ENCODE measurements at regions not wholly inside any gene's neighbourhood (a gene's known extent, or its start where the extent isn't known, plus 50 kb on each side); places are given as distances from the start of the nearest gene placed in this dataset.
"Not testable (repeated sequence)": the region's sequence is repeated elsewhere in the genome, so short reads cannot be mapped to it uniquely, and the experiment has no call there.

DNA sequence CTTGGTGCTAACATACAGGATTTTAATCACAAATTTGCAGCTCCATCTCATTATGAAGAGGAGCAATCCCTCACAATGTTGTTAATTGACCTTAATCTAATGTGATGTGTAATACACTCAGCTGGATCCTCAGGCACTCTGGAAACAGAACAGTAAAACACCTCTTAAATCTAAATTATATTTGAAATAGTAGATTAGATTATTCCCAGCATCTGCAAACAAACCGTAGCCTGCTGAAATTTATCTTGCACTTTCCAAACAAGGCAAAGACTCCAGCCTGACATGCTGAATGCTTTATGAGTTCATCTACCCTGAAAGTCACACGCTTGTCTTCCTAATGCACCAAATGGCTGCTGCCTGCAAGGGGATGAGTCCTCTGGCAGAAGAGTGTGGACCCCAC is 402.3 kb upstream of the GYPC start:
- no peak for DNase-seq

DNA sequence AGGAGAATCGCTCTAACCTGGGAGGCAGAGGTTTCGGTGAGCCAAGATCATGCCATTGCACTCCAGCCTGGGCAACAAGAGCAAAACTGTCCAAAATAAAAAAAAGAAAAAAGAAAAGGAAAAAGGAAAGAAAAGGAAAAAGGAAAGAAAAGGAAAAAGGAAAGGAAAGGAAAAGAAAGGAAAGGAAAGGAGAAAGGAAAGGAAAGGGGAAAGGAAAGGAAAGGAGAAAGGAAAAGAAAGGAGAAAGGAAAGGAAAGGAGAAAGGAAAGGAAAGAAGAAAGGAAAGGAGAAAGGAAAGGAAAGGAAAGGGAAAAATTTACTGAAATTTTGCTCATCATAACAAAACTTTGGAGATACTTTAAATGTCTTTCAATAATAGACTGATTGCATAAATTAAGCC is 391.3 kb upstream of the GYPC start:
- no peak for DNase-seq

DNA sequence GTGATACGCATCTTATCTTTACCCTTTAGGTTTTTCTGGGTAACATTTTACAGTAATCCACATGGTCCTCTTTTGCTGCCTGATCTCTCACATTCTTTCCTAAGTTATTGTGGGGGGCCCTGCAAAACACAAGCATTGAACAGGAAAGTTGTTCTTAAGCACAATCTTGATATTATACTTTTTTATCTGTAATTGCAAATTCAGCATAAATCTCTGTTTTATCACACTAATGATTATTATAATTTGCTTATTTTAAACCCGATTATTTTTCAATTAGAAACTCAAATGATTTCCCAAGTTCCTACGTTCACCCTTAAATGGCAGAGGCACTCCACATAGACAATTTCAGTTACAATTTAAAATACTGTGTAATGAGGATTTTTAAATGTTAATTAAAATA is 386.0 kb upstream of the GYPC start:
- DNase-seq, result no peak

DNA sequence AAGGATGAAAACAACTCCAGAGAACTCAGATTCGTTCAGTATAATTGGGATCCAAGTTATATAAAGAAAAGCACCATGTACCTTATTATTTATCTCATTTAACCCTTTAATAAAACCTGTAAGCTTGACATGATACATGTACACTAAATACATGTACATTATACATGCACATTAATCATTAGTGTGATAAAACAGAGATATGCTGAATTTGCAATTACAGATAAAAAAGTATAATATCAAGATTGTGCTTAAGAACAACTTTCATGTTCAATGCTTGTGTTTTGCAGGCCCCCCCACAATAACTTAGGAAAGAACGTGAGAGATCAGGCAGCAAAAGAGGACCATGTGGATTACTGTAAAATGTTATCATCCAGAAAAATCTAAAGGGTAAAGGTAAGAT is 385.4 kb upstream of the GYPC start:
- DNase-seq, result no peak

DNA sequence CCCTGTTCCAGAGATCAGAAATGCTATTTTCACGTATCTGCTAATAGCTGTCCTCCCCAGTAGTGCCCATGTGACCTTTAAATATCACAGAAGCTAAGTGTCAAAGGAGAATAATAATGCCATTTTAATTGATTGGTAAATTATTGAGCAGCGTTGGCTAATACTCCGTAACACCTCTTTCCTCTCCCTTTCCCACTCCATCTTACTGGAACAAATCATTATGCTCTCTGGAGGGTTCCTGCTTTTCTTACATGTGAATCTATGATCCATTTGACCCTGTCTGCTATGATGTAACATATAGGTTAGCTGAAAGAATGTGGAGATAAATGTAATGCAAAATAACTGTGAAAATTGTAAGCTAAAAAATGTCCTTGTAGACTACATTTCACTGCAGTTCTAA is 383.6 kb upstream of the GYPC start:
- no peak for DNase-seq

DNA sequence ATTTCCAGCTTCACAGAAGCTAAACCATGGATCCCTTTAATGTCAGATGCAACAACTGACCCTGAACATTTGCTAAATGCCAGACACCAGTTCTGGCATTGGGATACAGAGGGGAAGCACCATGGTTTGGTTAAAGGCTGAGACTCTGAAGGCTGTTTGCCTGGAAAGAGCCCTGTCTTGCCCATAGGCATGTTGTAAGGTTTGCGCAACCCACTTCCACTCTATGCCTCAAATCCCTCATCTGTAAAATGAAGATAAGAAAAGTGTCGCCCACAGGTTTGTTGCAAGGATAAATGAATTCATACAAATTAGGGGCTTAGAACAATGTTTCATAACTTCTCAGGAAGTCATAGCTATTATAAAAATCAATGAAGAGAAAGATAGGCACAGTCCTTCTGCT is 380.9 kb upstream of the GYPC start:
- no peak for DNase-seq

DNA sequence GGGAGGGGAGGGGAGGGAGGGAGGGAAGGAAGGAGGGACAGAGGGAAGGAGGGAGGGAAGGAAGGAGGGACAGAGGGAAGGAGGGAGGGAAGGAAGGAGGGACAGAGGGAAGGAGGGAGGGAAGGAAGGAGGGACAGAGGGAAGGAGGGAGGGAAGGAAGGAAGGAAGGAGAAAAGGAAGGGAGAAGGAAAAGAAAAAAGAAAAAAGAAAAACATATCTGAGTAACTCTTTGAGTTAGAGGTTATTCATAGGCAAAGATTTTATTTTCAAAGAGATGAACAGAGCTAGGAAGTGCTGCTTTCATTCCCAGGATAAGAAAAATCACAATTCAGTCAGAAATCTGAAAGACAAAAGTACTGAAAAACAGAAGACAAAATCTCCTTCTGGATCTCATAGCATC is 379.7 kb upstream of the GYPC start:
- DNase-seq, result not testable (repeated sequence)

DNA sequence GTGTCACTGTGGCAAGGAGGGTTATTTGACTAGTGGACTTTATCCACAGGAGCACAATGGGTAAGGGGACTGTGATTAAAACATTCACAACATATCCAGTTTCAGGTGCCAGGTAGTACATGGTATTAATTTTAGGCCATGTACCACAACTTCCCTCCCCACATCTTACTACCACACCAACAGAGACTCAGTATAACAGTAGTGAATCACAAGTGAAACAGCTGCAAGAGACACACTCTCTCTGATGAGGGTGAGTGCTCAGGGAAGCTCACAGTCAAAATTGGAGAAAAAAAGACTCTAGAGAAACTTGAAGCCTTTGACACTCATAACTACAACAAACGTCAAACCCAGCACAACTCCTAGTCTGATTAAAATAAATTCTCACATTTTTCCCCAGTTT is 367.6 kb upstream of the GYPC start:
- no peak for DNase-seq

DNA sequence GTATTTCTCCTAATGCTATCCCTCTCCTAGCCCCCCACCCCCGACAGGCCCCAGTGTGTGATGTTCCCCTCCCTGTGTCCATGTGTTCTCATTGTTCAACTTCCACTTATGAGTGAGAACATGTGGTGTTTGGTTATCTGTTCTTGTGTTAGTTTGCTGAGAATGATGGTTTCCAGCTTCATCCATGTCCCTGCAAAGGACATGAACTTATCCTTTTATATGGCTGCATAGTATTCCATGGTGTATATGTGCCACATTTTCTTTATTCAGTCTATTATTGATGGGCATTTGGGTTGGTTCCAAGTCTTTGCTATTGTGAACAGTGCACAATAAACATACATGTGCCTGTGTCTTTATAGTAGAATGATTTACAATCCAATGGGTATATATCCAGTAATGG is 362.0 kb upstream of the GYPC start:
- not testable (repeated sequence) for DNase-seq

DNA sequence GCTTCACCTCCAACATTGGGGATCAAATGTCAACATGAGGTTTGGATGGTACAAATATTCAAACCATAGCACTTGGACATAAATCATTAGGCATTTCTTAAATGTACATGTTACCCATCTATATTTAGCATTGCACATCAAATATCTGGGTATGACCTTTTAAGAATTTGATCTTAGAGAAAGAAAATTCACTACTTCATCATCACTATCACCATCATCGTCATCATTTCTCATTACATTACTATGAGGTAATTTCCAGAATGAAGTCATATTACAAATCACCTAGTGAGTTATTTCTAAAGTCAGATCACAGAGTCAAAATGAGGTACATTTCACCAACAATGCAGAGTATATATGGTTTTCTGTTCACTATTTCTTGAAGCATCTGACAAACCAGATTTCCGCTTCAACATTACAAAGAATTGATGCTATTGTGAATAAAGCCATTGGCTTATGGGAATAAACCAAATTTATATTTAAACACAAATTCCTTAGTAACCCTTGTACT is 356.4 kb upstream of the GYPC start:
- no peak for DNase-seq

DNA sequence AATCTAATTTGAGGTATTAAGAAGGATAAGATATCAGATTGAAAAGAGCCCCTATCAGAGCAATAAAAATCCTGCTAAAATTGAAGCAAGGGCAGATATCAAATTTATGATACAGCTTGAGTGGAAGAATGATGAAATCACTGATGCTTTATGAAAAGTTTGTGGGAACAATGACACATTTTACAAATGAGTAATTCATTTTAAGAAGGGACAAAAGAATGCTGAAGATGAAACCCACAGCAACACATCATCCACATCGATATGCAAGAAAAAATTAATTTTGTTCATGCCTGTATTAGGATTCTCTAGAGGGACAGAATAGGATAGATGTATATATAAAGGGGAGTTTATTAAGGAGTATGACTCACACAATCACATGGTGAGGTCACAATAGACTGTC is 355.6 kb upstream of the GYPC start:
- no peak for DNase-seq

DNA sequence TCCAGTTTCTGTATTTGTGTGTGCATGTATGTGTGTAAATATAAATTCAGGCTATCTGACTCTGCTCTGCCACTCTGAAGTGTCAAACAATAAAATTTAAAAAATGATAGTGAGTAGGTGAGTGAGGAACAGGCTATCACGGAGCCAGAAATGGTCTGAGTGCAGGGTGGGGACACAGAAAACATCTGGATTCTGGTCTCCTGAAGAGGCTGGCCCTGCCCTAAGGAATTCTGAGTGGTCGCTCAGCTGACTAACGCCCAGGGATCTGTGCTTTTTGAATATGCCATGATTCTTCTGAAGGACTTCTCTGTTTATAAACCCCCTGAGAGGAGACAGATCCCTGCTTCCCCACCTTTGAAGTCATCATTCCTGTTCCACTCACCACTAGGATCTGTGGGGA is 353.9 kb upstream of the GYPC start:
- DNase-seq, result no peak

DNA sequence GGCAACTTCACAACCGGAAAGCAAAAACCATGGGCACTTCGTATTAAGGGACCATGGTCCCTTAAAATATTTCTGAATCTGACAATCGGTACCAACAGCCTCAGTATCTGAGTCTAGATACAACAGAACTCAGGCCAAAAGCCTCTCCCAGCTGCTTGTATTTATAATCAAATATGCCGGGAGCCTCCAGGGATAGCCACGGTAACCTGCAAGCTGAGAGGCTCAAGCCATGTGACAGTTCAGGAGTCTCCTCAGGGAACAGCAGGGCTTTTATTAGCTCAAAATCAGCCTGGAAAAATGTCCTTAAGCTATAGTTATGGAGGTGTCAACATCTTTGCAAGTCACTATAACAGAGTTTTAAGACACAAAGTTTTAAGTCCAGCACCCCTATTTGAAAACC is 352.8 kb upstream of the GYPC start:
- no peak for DNase-seq

DNA sequence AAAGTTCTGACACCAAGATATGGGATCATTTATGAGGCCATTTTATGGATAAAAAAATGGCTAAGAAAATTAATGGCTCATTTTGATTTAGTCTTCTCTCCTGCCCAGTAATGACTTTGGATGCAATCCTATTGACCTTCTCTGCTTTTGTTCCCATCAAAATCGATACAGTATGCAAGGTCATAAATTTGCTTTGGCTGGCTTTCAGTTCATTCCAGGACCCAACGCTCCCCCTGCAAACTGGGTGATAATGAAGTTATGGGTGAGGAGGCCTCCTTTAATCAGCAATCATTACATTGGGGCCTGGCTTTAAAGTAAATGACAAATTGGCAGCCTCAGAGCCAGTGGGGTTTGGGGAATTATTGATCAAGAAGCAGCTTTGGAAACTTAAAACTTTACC is 351.8 kb upstream of the GYPC start:
- DNase-seq, result no peak

DNA sequence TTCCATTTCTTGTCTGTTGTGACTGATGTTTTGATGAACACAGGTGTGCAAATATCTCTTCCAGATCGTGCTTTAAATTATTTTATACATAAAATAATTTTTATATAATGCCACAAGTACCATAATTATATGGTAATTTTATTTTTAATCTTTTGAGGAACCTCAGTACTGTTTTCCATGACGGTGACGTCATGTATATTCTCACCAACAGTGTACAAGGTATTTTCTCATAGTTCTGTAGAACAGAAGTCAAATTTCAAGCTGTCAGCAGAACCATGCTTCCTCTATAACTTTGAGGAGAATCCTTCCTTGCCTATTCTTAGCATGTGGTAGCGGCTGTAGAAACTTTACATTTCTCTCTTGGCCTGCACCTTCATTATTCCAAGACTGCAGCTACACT is 349.4 kb upstream of the GYPC start:
- DNase-seq, result no peak

DNA sequence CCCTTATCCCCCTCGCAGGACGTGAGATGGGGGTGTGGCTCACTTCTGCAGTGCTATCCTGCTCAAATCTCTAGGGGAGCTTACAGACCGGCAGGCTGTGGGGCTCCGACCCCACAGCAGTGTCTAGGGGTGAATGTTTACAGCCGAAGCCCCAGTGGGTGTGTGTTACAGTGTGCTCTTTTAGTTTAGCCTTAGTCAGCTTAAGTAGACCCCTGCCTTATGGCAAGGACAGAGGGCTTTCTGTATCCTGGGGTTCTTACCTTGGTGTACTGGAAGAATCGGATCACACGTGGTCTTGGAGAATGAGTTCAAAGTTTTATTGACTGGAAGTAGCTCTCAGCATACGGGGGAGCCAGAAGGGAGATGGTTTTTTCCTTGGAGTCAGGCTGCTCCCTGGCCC is 348.2 kb upstream of the GYPC start:
- no peak for DNase-seq

DNA sequence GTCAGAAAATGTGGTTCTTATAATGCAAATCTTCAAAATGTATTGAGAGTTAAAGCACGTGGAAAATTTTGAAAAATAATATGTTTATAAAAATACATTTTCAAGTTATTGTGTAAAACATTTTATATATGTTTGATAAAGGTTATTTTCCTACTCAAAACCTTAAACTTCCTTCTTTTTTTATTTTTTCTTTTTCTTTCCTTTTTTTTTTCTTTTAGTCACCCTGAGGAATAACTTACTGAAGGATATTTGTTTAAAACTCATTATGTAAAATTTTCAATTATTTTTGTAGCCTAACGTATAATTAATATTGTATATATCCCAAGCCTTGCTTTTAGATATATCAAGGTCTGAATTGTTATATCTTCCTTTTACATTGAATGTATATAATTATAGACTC is 346.8 kb upstream of the GYPC start:
- no peak for DNase-seq

DNA sequence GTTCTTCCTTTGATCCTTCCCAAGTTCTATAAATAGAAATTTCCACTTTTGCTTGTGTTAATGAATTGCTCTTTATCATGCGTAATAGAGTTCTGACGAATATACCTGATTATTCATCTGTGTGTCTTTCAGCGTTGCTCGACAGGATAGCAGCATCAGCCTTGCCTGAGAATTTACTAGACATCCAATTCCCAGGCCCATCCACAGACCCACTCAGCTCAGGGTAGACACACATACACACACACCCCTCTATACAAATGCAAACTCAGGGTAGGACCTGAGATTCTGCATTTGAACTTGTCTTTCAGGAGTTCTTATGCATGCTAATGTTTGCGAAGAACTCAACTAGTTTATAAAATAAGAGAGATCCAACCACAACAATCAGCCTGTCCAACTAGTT is 343.4 kb upstream of the GYPC start:
- DNase-seq, result no peak

DNA sequence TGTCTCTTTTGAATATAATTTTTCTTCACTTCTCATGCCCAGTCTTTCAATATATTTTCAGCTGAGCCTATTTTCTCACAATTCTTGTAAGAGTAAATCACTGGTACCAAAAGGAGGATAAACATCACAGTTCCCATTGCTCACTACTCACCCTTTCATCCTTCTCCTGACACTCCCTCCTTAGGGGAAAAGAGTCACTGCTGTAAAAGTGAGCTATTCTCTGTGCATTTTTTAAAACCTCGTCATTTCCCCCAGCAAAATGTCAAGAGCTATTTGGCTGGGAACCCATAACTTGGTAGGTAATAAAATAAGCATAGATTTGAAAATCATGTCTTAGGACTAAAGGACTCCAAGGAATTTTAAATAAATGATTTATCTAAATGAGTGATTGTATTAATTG is 340.1 kb upstream of the GYPC start:
- no peak for DNase-seq

DNA sequence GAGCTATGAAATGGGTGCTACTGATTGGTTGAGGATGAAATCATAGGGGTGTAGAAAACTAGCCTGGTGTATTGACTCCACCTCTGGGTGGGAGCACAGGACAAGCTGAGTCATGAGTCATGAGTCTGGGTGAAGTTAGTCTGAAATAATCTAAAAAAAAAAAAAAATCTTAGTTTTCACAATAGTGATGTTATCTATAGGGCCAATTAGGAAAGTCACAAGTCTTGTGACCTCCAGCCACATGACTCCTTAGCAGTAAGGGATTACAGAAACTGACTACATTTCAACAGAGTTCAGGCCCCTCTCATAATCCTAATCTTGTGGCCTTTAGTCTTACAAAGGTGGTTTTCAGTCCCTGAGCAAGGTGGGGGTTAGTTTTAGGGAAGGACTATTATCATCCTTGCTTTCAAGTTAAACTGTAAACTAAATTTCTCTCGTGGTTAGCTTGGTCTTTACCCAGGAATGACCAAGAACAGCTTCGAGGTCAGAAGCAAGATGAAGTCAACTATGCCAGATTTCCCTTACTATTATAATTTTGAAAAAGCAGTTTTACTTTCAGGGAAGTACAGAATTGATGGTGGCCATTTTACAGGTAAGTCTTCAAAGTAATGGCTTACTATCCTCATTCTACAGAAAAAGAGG is 338.0 kb upstream of the GYPC start:
- DNase-seq, result no peak

DNA sequence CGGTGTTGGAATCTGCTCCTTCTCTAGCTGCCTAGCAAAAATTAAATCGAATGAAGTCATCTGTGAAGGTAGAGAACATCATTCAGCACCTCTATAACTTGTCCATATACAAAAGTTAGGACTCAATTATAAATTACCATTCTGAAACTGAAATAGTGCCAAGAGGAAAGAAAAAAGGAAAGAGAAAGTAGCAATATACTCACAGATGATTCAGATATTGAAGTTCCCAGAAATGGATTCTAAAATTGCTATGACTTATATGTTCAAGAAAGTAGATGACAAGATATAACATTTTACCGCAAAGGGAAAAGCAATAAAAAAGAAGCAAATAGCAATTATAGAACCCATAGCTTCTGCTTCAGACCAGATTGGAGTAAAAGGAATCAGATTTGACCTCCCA is 333.6 kb upstream of the GYPC start:
- DNase-seq, result no peak

DNA sequence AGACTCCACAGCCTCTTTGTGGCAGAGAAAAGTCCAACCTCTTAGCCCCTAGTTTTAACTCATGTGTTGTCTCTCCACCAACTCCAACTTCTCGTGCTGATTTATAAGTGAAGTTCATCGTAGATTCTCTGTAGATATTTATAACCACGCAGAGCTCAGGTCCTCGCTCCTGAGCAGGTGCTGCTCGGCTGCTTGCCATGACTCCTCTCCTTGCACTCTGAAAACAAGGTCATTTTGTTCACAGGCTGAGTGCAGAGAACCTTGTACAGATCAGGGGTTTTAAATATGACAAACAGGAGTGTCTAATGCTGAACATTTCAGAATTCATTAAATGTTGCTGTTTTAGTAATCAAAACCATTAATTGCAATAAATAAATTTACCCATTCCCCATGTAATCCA is 330.8 kb upstream of the GYPC start:
- DNase-seq, result no peak

DNA sequence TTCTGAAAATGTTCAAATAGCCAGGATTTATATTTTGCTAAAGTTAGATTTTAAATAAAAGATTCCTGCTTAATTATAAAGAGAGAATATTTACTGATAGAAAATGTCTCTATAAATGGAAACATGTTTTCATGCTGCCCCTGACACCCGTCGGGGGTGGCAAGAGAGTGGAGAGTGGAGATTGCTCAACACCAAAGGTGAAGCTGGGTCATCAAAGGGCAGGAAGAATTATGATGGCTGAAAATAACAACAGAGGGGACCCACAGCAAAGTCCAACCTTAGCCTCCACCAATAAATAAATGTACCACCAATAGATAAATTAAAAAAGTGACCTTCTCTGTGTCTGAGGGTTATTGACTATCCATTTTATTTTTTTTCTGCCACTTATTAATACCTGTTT is 326.8 kb upstream of the GYPC start:
- no peak for DNase-seq

DNA sequence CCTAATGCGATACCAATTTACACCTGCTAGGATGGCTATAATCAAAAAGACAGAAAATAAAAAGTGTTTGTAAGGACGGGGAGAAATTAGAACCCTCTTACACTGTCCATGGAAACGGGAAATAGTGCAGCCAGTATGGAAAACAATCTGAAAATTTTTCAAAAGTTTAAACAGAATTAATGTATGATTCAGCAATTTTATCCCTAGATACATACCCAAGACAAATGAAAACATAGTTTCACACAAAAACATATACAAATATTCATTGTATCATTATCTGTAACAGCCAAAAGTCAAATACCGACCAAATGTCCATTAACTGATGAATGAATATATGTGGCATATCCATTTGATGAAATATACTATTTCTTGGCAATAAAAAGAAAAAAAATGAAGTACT is 313.5 kb upstream of the GYPC start:
- DNase-seq, result no peak

DNA sequence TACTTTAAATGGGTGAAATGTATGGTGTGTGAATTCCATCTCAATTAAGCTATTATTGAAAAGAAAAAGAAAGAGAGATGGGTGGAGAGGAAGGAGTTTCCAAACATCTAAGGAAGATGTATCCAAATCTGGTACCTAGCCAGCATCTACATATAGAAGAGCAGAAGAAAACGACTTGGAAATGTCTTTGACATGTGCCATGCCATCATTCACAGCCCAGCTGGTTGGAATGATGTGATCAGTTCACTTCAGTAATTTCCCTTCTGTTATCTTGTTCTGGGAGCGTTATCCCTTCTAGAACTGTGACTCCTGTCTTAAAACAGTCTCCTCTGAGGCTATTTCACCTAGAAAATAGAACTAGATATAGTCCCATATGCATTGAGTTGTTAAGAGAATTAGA is 312.8 kb upstream of the GYPC start:
- DNase-seq, result no peak

DNA sequence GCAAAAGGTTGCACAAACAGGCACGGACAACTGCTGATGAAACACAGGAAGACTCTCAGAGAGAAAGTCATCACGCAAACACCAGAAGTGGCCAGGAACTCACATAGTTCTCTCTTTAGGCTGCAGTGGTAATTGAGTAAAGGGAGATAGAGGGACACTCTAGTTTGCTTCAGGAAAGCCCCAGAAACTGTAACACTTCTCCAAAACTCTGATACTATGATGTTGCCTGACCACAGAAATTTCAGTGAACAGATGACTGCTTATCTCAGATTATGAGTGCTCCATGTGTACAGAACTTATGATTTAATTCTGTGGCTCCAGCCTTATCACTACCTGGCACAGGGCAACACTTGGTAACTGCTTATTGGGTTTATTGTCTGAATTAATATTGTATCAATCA is 311.5 kb upstream of the GYPC start:
- no peak for DNase-seq

All from NCI-H1694 treated with DMSO at 0.1 percent for 48 hours (cell line).